Lung (tissue), 11 donors: ENCODE measurements at regions not wholly inside any gene's neighbourhood (a gene's known extent, or its start where the extent isn't known, plus 50 kb on each side); places are given as distances from the start of the nearest gene placed in this dataset.

Experiments
- ATAC-seq: fragments of 200-7000 bp; cut with Tn5 transposase; one replicate; pipeline ENCODE4 v1.9.1; 2020; ENCODE audit warnings: moderate number of reproducible peaks; ENCODE audit not compliant: insufficient read depth, low FRiP score
- DNase-seq, 3 donors: peaks; one replicate each; pipeline ENCODE4 v3.0.0-alpha.2; 2013 to 2017
- H3K27ac ChIP-seq, 2 donors: one replicate each; pipeline ENCODE4 v1.5.1; 2013; ENCODE audit warnings: mild to moderate bottlenecking in 2 of 2, moderate library complexity in 2 of 2, control low read depth in 1 of 2, inconsistent platforms in 1 of 2, low read depth in 1 of 2, low read length in 1 of 2
- H3K27me3 ChIP-seq, 3 donors: one replicate each; pipeline ENCODE4 v1.5.1; 2013; ENCODE audit warnings: low read length in 2 of 3; ENCODE audit not compliant: control insufficient read depth in 3 of 3, insufficient read depth in 3 of 3
- H3K36me3 ChIP-seq, 4 donors: one replicate each; pipeline ENCODE4 v1.5.1; 2013; ENCODE audit warnings: low read length in 4 of 4, mild to moderate bottlenecking in 1 of 4, moderate library complexity in 1 of 4; ENCODE audit not compliant: control insufficient read depth in 4 of 4, insufficient read depth in 4 of 4
- H3K4me1 ChIP-seq, 5 donors: one replicate each; pipeline ENCODE4 v1.5.1; 2013; ENCODE audit warnings: low read length in 5 of 5, mild to moderate bottlenecking in 2 of 5, moderate library complexity in 1 of 5; ENCODE audit not compliant: control insufficient read depth in 5 of 5, insufficient read depth in 5 of 5
- H3K4me3 ChIP-seq: one replicate; pipeline ENCODE4 v1.5.1; 2013; ENCODE audit warnings: mild to moderate bottlenecking, control low read depth, moderate library complexity
- H3K9ac ChIP-seq, 2 donors: one replicate each; pipeline ENCODE4 v1.5.1; 2013; ENCODE audit warnings: low read length in 2 of 2, control low read depth in 1 of 2; ENCODE audit not compliant: insufficient read depth in 1 of 2
- H3K9me3 ChIP-seq, 4 donors: one replicate each; pipeline ENCODE4 v1.5.1; 2013; ENCODE audit warnings: low read length in 3 of 4, mild to moderate bottlenecking in 1 of 4, moderate library complexity in 1 of 4; ENCODE audit not compliant: control insufficient read depth in 4 of 4, insufficient read depth in 3 of 4
- CTCF ChIP-seq: IDR thresholded peaks from 2 replicates; pipeline ENCODE4 v1.5.1; 2012; ENCODE audit warnings: mild to moderate bottlenecking; ENCODE audit errors: control extremely low read depth, extremely low read depth
- WGBS, 2 donors: extraction: QIAGEN DNeasy Blood & Tissue Kit; methylation state at CpG; one replicate each; pipeline ENCODE4 v1.1.7; 2013; 5-methylcytosine and 5-hydroxymethylcytosine counted together
- donor health status: control.
- donor health status: control.
- donor health status: Bipolar disorder and iron deficiency.
- donor health status: healthy.
- donor health status: DM: yes; HTN: yes; CAD: no.

- Histone ChIP-seq H3K4me3 (no peak overlapping the region), H3K36me3 (no peaks in the 10 kb centered on the region), H3K27me3 (no peaks in the 10 kb centered on the region), H3K9ac (no peak overlapping the region), H3K4me1 (no peaks in the 10 kb centered on the region), H3K9me3 (peaks cover 0 to 2% (median 0%) of the 10 kb centered on the region in 4 donors), H3K27ac (no peak overlapping the region)
- no peak for DNase-seq
- WGBS, 2 donors: 79 to 80% methylated on average over 3 of the region's 3 CpGs
- TF ChIP-seq CTCF: no peak
- ATAC-seq: no peak
These were observed 169.9 kb downstream of the COX18 start for GRCh38 chr4:72899621-72900020.

GRCh38 chr4:72899214-72899613 lies 170.3 kb downstream of the COX18 start:
- 89 to 90% methylated on average over 6 of the region's 6 CpGs for WGBS, 2 donors
- no peak overlapping the region for H3K4me3 ChIP-seq
- H3K9ac ChIP-seq: no peak overlapping the region
- ATAC-seq: no peak
- H3K27me3 ChIP-seq: no peaks in the 10 kb centered on the region
- DNase-seq: no peak
- H3K27ac ChIP-seq: no peak overlapping the region
- H3K36me3 ChIP-seq: no peaks in the 10 kb centered on the region
- H3K9me3 ChIP-seq: peaks cover 0 to 2% (median 0%) of the 10 kb centered on the region in 4 donors
- TF ChIP-seq CTCF: no peak
- no peaks in the 10 kb centered on the region for H3K4me1 ChIP-seq

GRCh38 chr4:72896515-72896914 lies 173.0 kb downstream of the COX18 start:
- WGBS, 2 donors: 55 to 75% methylated on average over 3 of the region's 3 CpGs
- TF ChIP-seq CTCF: no peak

GRCh38 chr4:72895408-72895807 lies 174.1 kb downstream of the COX18 start:
- no peak for TF ChIP-seq CTCF
- ATAC-seq (no peak), DNase-seq (no peak)
- WGBS, 2 donors: 63 to 81% methylated on average over 5 of the region's 5 CpGs
- H3K4me3 ChIP-seq: no peak overlapping the region
- H3K36me3 ChIP-seq: no peaks in the 10 kb centered on the region
- peaks cover 0 to 6% (median 0%) of the 10 kb centered on the region in 5 donors for H3K4me1 ChIP-seq
- no peak overlapping the region for H3K27ac ChIP-seq
- no peak overlapping the region for H3K9ac ChIP-seq
- H3K9me3 ChIP-seq: no peaks in the 10 kb centered on the region
- H3K27me3 ChIP-seq: no peaks in the 10 kb centered on the region

More at GRCh38 chr4:72896515-72896914, 173.0 kb downstream of the COX18 start:
- Histone ChIP-seq H3K9ac (no peak overlapping the region), H3K9me3 (peaks cover 0 to 2% (median 0%) of the 10 kb centered on the region in 4 donors), H3K4me3 (no peak overlapping the region), H3K36me3 (no peaks in the 10 kb centered on the region), H3K4me1 (peaks cover 0 to 6% (median 0%) of the 10 kb centered on the region in 5 donors), H3K27ac (no peak overlapping the region), H3K27me3 (no peaks in the 10 kb centered on the region)
- DNase-seq (peak in 2 of 3 donors; percentile 27 to 37), ATAC-seq (peak; percentile 73)
